Ascending aorta (tissue), 2 donors: ENCODE measurements at regions not wholly inside any gene's neighbourhood (a gene's known extent, or its start where the extent isn't known, plus 50 kb on each side); places are given as distances from the start of the nearest gene placed in this dataset.

Experiments used
- DNase-seq, 2 donors: peaks; one replicate each; pipeline ENCODE4 v3.0.0-alpha.2; 2019; ENCODE audit warnings: low spot score in 2 of 2
- H3K27ac ChIP-seq, 2 donors: fragments of 200-600 bp; sonication (generic); one replicate each; pipeline ENCODE4 v1.5.1; 2016 to 2017; ENCODE audit warnings: mild to moderate bottlenecking in 1 of 2
- H3K27me3 ChIP-seq: fragments of 200-600 bp; sonication (generic); one replicate; pipeline ENCODE4 v1.5.1; 2017
- H3K36me3 ChIP-seq, 2 donors: fragments of 200-600 bp; sonication (generic); one replicate each; pipeline ENCODE4 v1.5.1; 2016
- H3K4me1 ChIP-seq, 2 donors: fragments of 200-600 bp; sonication (generic); one replicate each; pipeline ENCODE4 v1.5.1; 2016 to 2017; ENCODE audit warnings: mild to moderate bottlenecking in 1 of 2
- H3K4me3 ChIP-seq, 2 donors: fragments of 200-600 bp; sonication (generic); one replicate each; pipeline ENCODE4 v1.5.1; 2016 to 2017; ENCODE audit warnings: mild to moderate bottlenecking in 1 of 2
- H3K9me3 ChIP-seq, 2 donors: fragments of 200-600 bp; sonication (generic); one replicate each; pipeline ENCODE4 v1.5.1; 2016
- intact Hi-C: fragments of 100-400 bp; cut with DNase I; formaldehyde crosslinking; loops from one replicate; pipeline ENCODE4 v1.15.1; 2023
- TF ChIP-seq, protein P1 (sequence below), 3 experiments: fragments of 200-600 bp in 2 of 3; fragments of 450-650 bp in 1 of 3; sonication (generic) in 2 of 3; IDR thresholded peaks; one replicate each; pipeline ENCODE4 v1.5.1; 2016 to 2019; ENCODE audit warnings: antibody characterized with exemption in 3 of 3, mild to moderate bottlenecking in 1 of 3, moderate library complexity in 1 of 3

DNA sequence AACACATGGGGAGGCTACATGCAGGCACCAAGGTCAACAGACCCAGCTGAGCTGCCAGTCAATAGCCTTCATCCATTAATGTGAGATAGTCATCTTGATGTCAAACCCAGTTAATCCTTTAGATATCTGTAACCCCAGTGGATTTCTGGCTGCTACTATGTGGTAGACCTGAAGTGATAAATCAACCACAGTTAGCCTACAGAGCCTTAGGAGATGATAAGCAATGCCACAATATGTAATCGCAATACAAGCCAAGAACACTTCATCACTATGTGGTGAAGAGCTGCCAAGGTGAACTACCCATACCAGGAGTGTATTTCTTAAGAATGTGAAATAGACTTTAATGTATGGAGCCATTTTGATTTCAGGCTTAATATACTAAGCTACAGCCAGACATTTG is 1175.5 kb downstream of the DTWD2 start:
- intact Hi-C loops, result no loop called here
- no peak for DNase-seq
- H3K4me1 ChIP-seq, result no peaks in the 10 kb centered on the region
- H3K27ac ChIP-seq, result no peak overlapping the region
- H3K27me3 ChIP-seq, result no peaks in the 10 kb centered on the region
- TF ChIP-seq, protein P1, sequence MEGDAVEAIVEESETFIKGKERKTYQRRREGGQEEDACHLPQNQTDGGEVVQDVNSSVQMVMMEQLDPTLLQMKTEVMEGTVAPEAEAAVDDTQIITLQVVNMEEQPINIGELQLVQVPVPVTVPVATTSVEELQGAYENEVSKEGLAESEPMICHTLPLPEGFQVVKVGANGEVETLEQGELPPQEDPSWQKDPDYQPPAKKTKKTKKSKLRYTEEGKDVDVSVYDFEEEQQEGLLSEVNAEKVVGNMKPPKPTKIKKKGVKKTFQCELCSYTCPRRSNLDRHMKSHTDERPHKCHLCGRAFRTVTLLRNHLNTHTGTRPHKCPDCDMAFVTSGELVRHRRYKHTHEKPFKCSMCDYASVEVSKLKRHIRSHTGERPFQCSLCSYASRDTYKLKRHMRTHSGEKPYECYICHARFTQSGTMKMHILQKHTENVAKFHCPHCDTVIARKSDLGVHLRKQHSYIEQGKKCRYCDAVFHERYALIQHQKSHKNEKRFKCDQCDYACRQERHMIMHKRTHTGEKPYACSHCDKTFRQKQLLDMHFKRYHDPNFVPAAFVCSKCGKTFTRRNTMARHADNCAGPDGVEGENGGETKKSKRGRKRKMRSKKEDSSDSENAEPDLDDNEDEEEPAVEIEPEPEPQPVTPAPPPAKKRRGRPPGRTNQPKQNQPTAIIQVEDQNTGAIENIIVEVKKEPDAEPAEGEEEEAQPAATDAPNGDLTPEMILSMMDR (IDR thresholded peaks at IDR 0.05), result no peak
- H3K9me3 ChIP-seq, result no peaks in the 10 kb centered on the region
- no peaks in the 10 kb centered on the region for H3K36me3 ChIP-seq
- no peak overlapping the region for H3K4me3 ChIP-seq

DNA sequence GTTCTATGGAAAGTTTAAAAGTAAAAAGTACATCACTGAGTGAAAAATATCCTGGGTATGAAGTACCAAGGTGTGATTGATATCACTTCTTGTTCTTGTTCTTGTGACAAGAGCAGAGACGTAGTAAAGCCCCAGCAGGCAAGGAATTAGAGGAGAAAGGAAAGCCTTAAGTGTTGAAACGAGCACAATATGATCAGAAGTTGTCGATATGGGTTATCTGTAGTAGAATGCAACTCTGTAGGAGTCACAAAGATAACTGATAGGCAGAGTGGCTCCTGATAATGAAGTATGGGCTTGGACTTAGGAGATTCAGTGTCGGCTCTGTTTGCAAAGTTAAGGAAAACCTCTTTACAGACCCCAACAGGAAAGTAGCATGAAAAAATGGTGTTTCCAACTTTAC is 1179.1 kb downstream of the DTWD2 start:
- no peak overlapping the region for H3K27ac ChIP-seq
- H3K27me3 ChIP-seq, result no peaks in the 10 kb centered on the region
- H3K4me1 ChIP-seq, result no peaks in the 10 kb centered on the region
- DNase-seq, result no peak
- intact Hi-C loops, result no loop called here
- H3K9me3 ChIP-seq, result no peaks in the 10 kb centered on the region
- TF ChIP-seq, protein P1 (IDR thresholded peaks at IDR 0.05), result no peak
- H3K4me3 ChIP-seq, result no peak overlapping the region
- H3K36me3 ChIP-seq, result no peaks in the 10 kb centered on the region

DNA sequence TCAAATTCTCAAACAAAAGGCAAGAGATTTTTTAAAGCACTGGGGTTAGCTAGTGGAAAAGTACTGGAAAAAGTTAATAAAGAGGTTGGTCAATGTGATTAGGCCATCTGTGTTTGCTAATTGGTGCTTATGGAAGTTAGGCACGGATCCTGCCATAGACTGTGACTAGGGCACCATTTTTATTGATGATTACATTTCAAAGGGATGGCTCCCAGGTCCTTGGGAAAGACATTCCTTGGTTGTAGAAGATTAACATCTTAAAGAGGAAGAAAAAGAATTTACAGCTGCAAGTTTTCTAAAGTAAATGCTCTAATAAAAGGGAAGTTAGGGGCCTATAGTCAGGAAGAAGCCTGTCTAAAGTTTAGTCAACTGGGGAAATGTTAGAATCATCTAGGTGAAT is 1183.3 kb downstream of the DTWD2 start:
- Histone ChIP-seq H3K27ac (no peak overlapping the region), H3K27me3 (no peaks in the 10 kb centered on the region), H3K9me3 (no peaks in the 10 kb centered on the region), H3K4me1 (no peaks in the 10 kb centered on the region), H3K4me3 (no peak overlapping the region), H3K36me3 (no peaks in the 10 kb centered on the region)
- intact Hi-C loops, result no loop called here
- TF ChIP-seq, protein P1 (IDR thresholded peaks at IDR 0.05), result no peak
- DNase-seq, result no peak

DNA sequence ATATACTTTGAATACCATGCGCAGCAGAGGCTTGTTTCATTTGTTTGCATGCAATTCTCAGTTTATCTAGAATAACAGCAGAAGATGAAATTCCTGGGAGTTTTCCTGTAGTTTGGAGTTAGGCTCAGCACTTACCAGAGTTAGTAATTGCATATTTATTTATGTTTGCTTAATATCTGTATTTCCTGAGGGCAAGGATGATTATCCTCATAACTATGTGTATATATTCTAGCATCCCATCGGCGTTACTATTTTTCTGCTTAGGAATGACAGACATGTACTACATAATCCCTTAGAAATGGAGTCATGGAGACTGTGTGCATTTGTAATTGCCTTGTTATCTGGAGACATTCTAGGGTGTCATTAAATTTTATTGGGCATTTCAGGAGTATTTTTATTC is 1184.8 kb downstream of the DTWD2 start:
- Histone ChIP-seq H3K36me3 (no peaks in the 10 kb centered on the region), H3K9me3 (no peaks in the 10 kb centered on the region), H3K4me1 (no peaks in the 10 kb centered on the region), H3K27ac (no peak overlapping the region), H3K27me3 (no peaks in the 10 kb centered on the region), H3K4me3 (no peak overlapping the region)
- TF ChIP-seq, protein P1 (IDR thresholded peaks at IDR 0.05), result no peak
- DNase-seq, result no peak
- intact Hi-C loops, result no loop called here

DNA sequence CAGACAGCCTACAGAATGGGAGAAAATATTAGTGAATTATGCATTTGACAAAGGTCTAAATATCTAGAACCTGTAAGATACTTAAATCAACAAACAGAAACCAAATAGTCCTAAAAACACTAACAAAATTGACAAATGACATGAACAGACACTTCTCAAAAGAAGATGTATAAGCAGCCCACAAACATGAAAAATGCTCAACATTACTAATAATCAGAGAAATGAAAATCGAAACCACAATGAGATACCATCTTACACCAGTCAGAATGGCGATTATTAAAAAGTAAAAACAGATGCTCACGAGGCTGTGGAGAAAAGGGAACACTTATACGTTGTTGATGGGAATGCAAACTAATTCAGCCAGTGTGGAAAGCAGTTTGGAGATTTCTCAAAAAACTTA is 1186.8 kb downstream of the DTWD2 start:
- Histone ChIP-seq H3K36me3 (no peaks in the 10 kb centered on the region), H3K4me3 (no peak overlapping the region), H3K4me1 (no peaks in the 10 kb centered on the region), H3K27ac (no peak overlapping the region), H3K27me3 (no peaks in the 10 kb centered on the region), H3K9me3 (no peaks in the 10 kb centered on the region)
- no peak for DNase-seq
- TF ChIP-seq, protein P1 (IDR thresholded peaks at IDR 0.05), result no peak
- intact Hi-C loops, result no loop called here

DNA sequence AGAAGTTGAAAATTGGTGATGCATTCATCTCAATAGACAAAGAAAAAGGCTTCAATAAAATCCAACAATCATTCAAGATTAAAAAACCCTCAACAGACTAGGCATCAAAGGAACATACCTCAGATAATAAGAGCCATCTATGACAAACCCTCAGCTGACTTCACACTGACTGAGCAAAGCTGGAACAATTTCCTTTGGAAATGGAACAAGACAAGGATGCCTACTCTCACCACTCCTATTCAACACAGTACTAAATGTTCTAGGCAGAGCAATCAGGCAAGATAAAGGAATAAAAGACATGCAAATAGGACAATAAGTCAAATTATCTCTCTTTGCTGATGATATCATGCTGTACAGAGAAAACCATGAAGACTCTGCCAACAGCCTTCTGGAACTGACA is 1188.1 kb downstream of the DTWD2 start:
- Histone ChIP-seq H3K9me3 (no peaks in the 10 kb centered on the region), H3K4me1 (no peaks in the 10 kb centered on the region), H3K27me3 (no peaks in the 10 kb centered on the region), H3K27ac (no peak overlapping the region), H3K36me3 (no peaks in the 10 kb centered on the region), H3K4me3 (no peak overlapping the region)
- DNase-seq, result no peak
- TF ChIP-seq, protein P1 (IDR thresholded peaks at IDR 0.05), result no peak
- intact Hi-C loops, result no loop called here
